A549 (cell line): ENCODE measurements at regions not wholly inside any gene's neighbourhood (a gene's known extent, or its start where the extent isn't known, plus 50 kb on each side); places are given as distances from the start of the nearest gene placed in this dataset.

Source experiments
- FOSB ChIP-seq: fragments of 250-450 bp; sonication (Bioruptor Pico); IDR thresholded peaks from 2 replicates; pipeline ENCODE4 v1.5.0; 2020; ENCODE audit warnings: mild to moderate bottlenecking, moderate library complexity
- POLR2A ChIP-seq: IDR thresholded peaks from 2 replicates; pipeline ENCODE4 v1.6.1; 2012; ENCODE audit warnings: mild to moderate bottlenecking, low read length
- RAD21 ChIP-seq, 2 experiments: fragments of >200 bp in 1 of 2; sonication (Bioruptor Twin) in 1 of 2; formaldehyde crosslinking in 1 of 2; IDR thresholded peaks in 1 of 2; conservative IDR thresholded peaks in 1 of 2; 2 replicates in 1 of 2; 3 replicates in 1 of 2; pipeline ENCODE4 v1.6.1; 2012 to 2018; ENCODE audit warnings: inconsistent platforms in 1 of 2
- SREBF2 ChIP-seq: fragments of 450-650 bp; IDR thresholded peaks from 2 replicates; pipeline ENCODE4 v1.6.1; 2014; ENCODE audit warnings: mild to moderate bottlenecking, moderate library complexity
- USF2 ChIP-seq: fragments of 450-650 bp; IDR thresholded peaks from 2 replicates; pipeline ENCODE4 v1.6.1; 2014; ENCODE audit warnings: antibody characterized with exemption

GRCh38 chr16:85402910-85403692, 210.0 kb upstream of the GSE1 start:
- TF ChIP-seq POLR2A (no peak), RAD21 (conservative IDR thresholded peaks at IDR 0.05 in 1 of 2, IDR thresholded peaks at IDR 0.05 in 1 of 2) (no peak), FOSB (no peak), SREBF2 (no peak), USF2 (no peak)
